ENCODE measurements at regions not wholly inside any gene's neighbourhood (a gene's known extent, or its start where the extent isn't known, plus 50 kb on each side); places are given as distances from the start of the nearest gene placed in this dataset.
A peak's percentile ranks its signal among the peaks of the same experiment; 100 is the strongest.

GRCh38 chr4:19314116-19314515 lies 937.6 kb upstream of the SLIT2 start:
- intact Hi-C loops (cut with DNase I), result no loop called here
- no peaks in the 10 kb centered on the region for H3K9me3 ChIP-seq (ENCODE audit: control insufficient read depth, low read length)
- DNase-seq (no peak), ATAC-seq (no peak)
- H3K27me3 ChIP-seq (ENCODE audit: control insufficient read depth, insufficient read depth), result no peaks in the 10 kb centered on the region
- no peaks in the 10 kb centered on the region for H3K4me1 ChIP-seq (ENCODE audit: control insufficient read depth, insufficient read depth, low read length)
- H3K27ac ChIP-seq (ENCODE audit: low read length), result no peak overlapping the region
- WGBS, result 64% methylated on average over 1 of the region's 1 CpG
- H3K4me3 ChIP-seq (ENCODE audit: low read length), result no peak overlapping the region

- no peaks in the 10 kb centered on the region for H3K9me3 ChIP-seq (ENCODE audit: control insufficient read depth, low read length)
- peak in 1 of 2 donors; percentile 50 for ATAC-seq
- no peaks in the 10 kb centered on the region for H3K27me3 ChIP-seq (ENCODE audit: control insufficient read depth, insufficient read depth)
- no peak overlapping the region for H3K27ac ChIP-seq (ENCODE audit: low read length)
- intact Hi-C loops (cut with DNase I), result no loop called here
- DNase-seq, result no peak
- 40% methylated on average over 2 of the region's 2 CpGs for WGBS
- no peaks in the 10 kb centered on the region for H3K4me1 ChIP-seq (ENCODE audit: control insufficient read depth, insufficient read depth, low read length)
- no peak overlapping the region for H3K4me3 ChIP-seq (ENCODE audit: low read length)
Measured at GRCh38 chr4:19309378-19309777, 942.3 kb upstream of the SLIT2 start.

GRCh38 chr4:19304028-19304427 lies 947.7 kb upstream of the SLIT2 start:
- DNase-seq (no peak), ATAC-seq (no peak)
- no peak overlapping the region for H3K27ac ChIP-seq (ENCODE audit: low read length)
- no peaks in the 10 kb centered on the region for H3K4me1 ChIP-seq (ENCODE audit: control insufficient read depth, insufficient read depth, low read length)
- no peak overlapping the region for H3K4me3 ChIP-seq (ENCODE audit: low read length)
- intact Hi-C loops (cut with DNase I), result no loop called here
- no peaks in the 10 kb centered on the region for H3K27me3 ChIP-seq (ENCODE audit: control insufficient read depth, insufficient read depth)
- 62% methylated on average over 2 of the region's 2 CpGs for WGBS
- H3K9me3 ChIP-seq (ENCODE audit: control insufficient read depth, low read length), result no peaks in the 10 kb centered on the region

GRCh38 chr4:19301527-19301926 lies 950.2 kb upstream of the SLIT2 start:
- no peak for DNase-seq
- no peak overlapping the region for H3K27ac ChIP-seq (ENCODE audit: low read length)
- H3K4me1 ChIP-seq (ENCODE audit: control insufficient read depth, insufficient read depth, low read length), result no peaks in the 10 kb centered on the region
- no peaks in the 10 kb centered on the region for H3K27me3 ChIP-seq (ENCODE audit: control insufficient read depth, insufficient read depth)
- ATAC-seq, result no peak
- WGBS, result 65% methylated on average over 4 of the region's 4 CpGs
- no peaks in the 10 kb centered on the region for H3K9me3 ChIP-seq (ENCODE audit: control insufficient read depth, low read length)
- intact Hi-C loops (cut with DNase I), result no loop called here
- no peak overlapping the region for H3K4me3 ChIP-seq (ENCODE audit: low read length)

- H3K9me3 ChIP-seq (ENCODE audit: control insufficient read depth, low read length), result no peaks in the 10 kb centered on the region
- intact Hi-C loops (cut with DNase I), result no loop called here
- no peak for DNase-seq
- 87% methylated on average over 1 of the region's 1 CpG for WGBS
- H3K27ac ChIP-seq (ENCODE audit: low read length), result no peak overlapping the region
- ATAC-seq, result no peak
- H3K27me3 ChIP-seq (ENCODE audit: control insufficient read depth, insufficient read depth), result no peaks in the 10 kb centered on the region
- H3K4me3 ChIP-seq (ENCODE audit: low read length), result no peak overlapping the region
- no peaks in the 10 kb centered on the region for H3K4me1 ChIP-seq (ENCODE audit: control insufficient read depth, insufficient read depth, low read length)
Measured at GRCh38 chr4:19300213-19300612, 951.5 kb upstream of the SLIT2 start.

DNA sequence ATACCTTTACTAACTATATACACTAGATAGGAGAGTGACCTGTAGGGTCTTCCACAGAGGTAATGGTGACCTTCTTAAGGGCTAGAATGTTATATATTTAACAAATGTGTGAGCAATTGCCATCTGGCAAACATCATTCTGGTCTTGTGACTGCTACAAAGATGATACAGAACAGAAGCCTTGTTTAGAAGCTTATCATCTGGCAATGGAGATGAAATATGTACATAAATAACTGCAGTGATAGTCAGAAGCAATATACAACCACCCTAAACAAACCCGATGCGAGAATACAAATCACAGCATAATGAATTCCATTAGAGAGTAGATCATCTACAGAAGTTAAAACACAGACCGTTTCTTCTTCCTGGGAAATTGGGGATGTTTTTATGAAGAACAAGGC lies 952.7 kb upstream of the SLIT2 start:
- intact Hi-C loops (cut with DNase I), result no loop called here
- Histone ChIP-seq H3K27ac (ENCODE audit: low read length) (no peak overlapping the region), H3K9me3 (ENCODE audit: control insufficient read depth, low read length) (no peaks in the 10 kb centered on the region), H3K4me3 (ENCODE audit: low read length) (no peak overlapping the region), H3K4me1 (ENCODE audit: control insufficient read depth, insufficient read depth, low read length) (no peaks in the 10 kb centered on the region), H3K27me3 (ENCODE audit: control insufficient read depth, insufficient read depth) (no peaks in the 10 kb centered on the region)
- 52% methylated on average over 3 of the region's 3 CpGs for WGBS
- ATAC-seq (no peak), DNase-seq (no peak)

GRCh38 chr4:19293781-19294180 lies 957.9 kb upstream of the SLIT2 start:
- Histone ChIP-seq H3K9me3 (ENCODE audit: control insufficient read depth, low read length) (no peaks in the 10 kb centered on the region), H3K27ac (ENCODE audit: low read length) (no peak overlapping the region), H3K4me1 (ENCODE audit: control insufficient read depth, insufficient read depth, low read length) (no peaks in the 10 kb centered on the region), H3K27me3 (ENCODE audit: control insufficient read depth, insufficient read depth) (no peaks in the 10 kb centered on the region), H3K4me3 (ENCODE audit: low read length) (no peak overlapping the region)
- intact Hi-C loops (cut with DNase I), result no loop called here
- DNase-seq (no peak), ATAC-seq (no peak)
- WGBS, result 98% methylated on average over 1 of the region's 1 CpG

DNA sequence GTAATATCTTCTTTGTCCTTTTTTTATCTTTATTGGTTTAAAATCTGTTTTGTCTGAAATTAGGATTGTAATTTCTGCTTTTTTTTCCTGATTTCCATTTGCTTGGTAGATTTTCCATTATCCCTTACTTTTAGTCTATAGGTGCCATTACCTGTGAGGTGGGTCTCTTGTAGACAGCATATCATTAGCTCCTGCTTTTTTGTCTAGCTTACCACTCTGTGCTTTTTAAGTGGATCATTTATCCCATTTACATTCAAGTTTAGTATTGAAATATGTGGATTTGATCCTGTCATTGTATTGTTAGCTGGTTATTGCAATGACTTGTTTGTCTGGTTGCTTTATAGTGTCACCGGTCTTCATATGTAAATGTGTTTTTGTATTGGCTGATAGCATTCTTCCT lies 958.6 kb upstream of the SLIT2 start:
- H3K27me3 ChIP-seq (ENCODE audit: control insufficient read depth, insufficient read depth), result no peaks in the 10 kb centered on the region
- no peaks in the 10 kb centered on the region for H3K9me3 ChIP-seq (ENCODE audit: control insufficient read depth, low read length)
- no peak overlapping the region for H3K27ac ChIP-seq (ENCODE audit: low read length)
- intact Hi-C loops (cut with DNase I), result no loop called here
- WGBS, result 97% methylated on average over 1 of the region's 1 CpG
- no peak overlapping the region for H3K4me3 ChIP-seq (ENCODE audit: low read length)
- DNase-seq (no peak), ATAC-seq (no peak)
- no peaks in the 10 kb centered on the region for H3K4me1 ChIP-seq (ENCODE audit: control insufficient read depth, insufficient read depth, low read length)

DNA sequence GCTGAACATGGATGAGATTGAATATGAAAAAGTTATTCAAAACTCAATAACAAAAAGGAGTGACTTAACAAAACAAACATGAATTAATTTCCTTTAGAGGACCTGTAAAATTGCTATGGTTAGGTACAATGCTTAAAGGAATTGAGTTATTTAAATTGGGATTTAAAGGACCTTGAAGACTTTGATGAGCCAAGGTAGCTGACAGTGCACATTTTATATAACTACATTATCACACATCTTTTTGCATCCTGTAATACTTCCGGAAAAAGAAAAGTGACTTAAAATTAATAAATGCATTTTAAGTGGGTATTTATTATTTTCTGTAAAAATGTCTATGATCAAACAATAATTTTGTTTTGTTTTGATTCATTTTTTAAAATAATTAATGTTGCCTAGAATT lies 964.8 kb upstream of the SLIT2 start:
- no peaks in the 10 kb centered on the region for H3K4me1 ChIP-seq (ENCODE audit: control insufficient read depth, insufficient read depth, low read length)
- intact Hi-C loops (cut with DNase I), result no loop called here
- no peaks in the 10 kb centered on the region for H3K27me3 ChIP-seq (ENCODE audit: control insufficient read depth, insufficient read depth)
- H3K9me3 ChIP-seq (ENCODE audit: control insufficient read depth, low read length), result no peaks in the 10 kb centered on the region
- H3K4me3 ChIP-seq (ENCODE audit: low read length), result no peak overlapping the region
- WGBS, result 96% methylated on average over 1 of the region's 1 CpG
- ATAC-seq (no peak), DNase-seq (no peak)
- H3K27ac ChIP-seq (ENCODE audit: low read length), result no peak overlapping the region

GRCh38 chr4:19285146-19285545 lies 966.6 kb upstream of the SLIT2 start:
- no peak overlapping the region for H3K4me3 ChIP-seq (ENCODE audit: low read length)
- no peaks in the 10 kb centered on the region for H3K4me1 ChIP-seq (ENCODE audit: control insufficient read depth, insufficient read depth, low read length)
- H3K27me3 ChIP-seq (ENCODE audit: control insufficient read depth, insufficient read depth), result no peaks in the 10 kb centered on the region
- H3K9me3 ChIP-seq (ENCODE audit: control insufficient read depth, low read length), result peaks cover 3% of the 10 kb centered on the region
- WGBS, result 63% methylated on average over 3 of the region's 3 CpGs
- ATAC-seq, result no peak
- intact Hi-C loops (cut with DNase I), result no loop called here
- no peak overlapping the region for H3K27ac ChIP-seq (ENCODE audit: low read length)
- DNase-seq, result no peak

DNA sequence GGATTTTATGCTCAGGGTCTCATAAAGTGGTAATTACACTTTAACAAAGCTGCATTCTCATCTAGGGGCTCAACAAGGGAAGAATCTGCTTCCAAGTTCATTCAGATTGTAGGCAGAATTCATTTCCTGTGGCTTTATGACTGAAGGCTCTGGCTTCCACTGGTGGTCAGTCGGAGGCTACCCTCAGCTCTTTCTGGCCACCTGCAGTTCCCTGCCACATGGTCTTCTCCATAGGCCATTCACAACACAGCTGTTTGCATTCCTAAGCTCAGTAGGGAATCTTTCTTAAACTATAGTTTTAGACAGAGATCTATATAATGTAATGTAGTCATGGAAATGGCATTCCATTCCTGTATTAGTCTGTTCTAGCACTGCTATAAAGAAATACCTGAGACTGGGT lies 973.0 kb upstream of the SLIT2 start:
- Histone ChIP-seq H3K27ac (ENCODE audit: low read length) (no peak overlapping the region), H3K9me3 (ENCODE audit: control insufficient read depth, low read length) (peaks cover 3% of the 10 kb centered on the region), H3K4me3 (ENCODE audit: low read length) (no peak overlapping the region), H3K27me3 (ENCODE audit: control insufficient read depth, insufficient read depth) (no peaks in the 10 kb centered on the region), H3K4me1 (ENCODE audit: control insufficient read depth, insufficient read depth, low read length) (no peaks in the 10 kb centered on the region)
- WGBS, result 80% methylated on average over 1 of the region's 1 CpG
- DNase-seq (no peak), ATAC-seq (no peak)
- intact Hi-C loops (cut with DNase I), result no loop called here

GRCh38 chr4:19266566-19266965 lies 985.1 kb upstream of the SLIT2 start:
- Histone ChIP-seq H3K27ac (ENCODE audit: low read length) (no peak overlapping the region), H3K4me1 (ENCODE audit: control insufficient read depth, insufficient read depth, low read length) (no peaks in the 10 kb centered on the region), H3K27me3 (ENCODE audit: control insufficient read depth, insufficient read depth) (no peaks in the 10 kb centered on the region), H3K4me3 (ENCODE audit: low read length) (no peak overlapping the region), H3K9me3 (ENCODE audit: control insufficient read depth, low read length) (no peaks in the 10 kb centered on the region)
- DNase-seq (no peak), ATAC-seq (no peak)
- intact Hi-C loops (cut with DNase I), result no loop called here
- WGBS, result 55% methylated on average over 2 of the region's 2 CpGs

Data from right cardiac atrium (tissue), 5 donors.